ENCODE measurements at regions not wholly inside any gene's neighbourhood (a gene's known extent, or its start where the extent isn't known, plus 50 kb on each side); places are given as distances from the start of the nearest gene placed in this dataset.

DNA sequence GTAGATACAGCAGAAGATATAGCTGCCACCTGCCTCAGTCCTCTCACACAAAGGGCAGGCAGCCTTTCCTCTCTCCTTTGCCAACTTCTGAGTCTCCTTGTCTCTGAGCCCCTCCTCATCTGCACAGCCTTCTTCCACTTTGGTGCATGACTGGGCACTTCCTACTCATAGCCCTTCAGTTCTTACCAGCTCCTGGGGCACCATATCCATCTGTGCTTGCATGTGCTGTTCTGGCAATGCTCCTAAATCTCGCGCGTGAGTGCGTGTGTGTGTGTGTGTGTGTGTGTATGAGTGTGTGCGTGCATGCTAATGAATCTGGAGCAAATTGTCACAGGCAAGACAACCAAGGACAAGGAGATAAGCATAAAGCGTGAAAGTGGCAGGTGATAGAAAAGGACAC lies 1271.6 kb upstream of the SORCS1 start:
- no peak for DNase-seq (ENCODE audit: low spot score)

- DNase-seq (ENCODE audit: low spot score), result peak; percentile 29
These were observed 1270.2 kb upstream of the SORCS1 start for GRCh38 chr10:108434559-108435252.

GRCh38 chr10:108427146-108427545 lies 1262.6 kb upstream of the SORCS1 start:
- peak; percentile 47 for DNase-seq (ENCODE audit: low spot score)

DNA sequence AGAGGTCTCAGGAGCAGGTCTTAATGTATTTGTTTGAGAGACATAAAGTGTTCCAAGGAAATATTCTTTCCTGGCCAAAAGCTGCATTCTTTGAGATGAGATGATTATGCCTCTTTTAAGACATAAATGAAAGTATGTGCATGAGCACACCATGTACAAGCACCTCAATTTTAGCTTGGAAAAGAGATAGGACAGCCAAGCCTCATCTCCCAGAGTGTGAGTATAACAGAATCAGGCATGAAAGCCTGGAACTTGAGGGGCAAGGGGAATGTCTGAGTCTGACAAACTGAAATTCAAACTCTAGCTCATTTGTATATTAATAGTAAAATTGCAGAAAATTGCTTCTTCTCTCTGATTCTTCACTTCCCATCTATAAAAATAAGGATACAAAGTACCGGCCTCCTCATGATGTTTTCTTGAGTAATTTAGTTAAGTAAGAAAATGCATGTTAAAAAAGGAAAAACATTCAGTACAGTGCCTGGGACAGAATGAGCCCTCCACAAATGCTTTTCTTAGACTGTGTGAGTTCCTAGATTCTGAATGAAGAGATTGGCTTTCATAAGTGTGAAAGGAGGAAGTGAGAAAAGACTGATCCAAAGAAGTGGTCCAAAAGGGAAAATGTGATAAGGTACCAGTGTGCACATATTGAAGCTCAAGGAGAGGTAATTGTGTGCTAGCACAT lies 1260.9 kb upstream of the SORCS1 start:
- no peak for DNase-seq (ENCODE audit: low spot score)

GRCh38 chr10:108424656-108425055 lies 1260.2 kb upstream of the SORCS1 start:
- DNase-seq (ENCODE audit: low spot score), result no peak

DNA sequence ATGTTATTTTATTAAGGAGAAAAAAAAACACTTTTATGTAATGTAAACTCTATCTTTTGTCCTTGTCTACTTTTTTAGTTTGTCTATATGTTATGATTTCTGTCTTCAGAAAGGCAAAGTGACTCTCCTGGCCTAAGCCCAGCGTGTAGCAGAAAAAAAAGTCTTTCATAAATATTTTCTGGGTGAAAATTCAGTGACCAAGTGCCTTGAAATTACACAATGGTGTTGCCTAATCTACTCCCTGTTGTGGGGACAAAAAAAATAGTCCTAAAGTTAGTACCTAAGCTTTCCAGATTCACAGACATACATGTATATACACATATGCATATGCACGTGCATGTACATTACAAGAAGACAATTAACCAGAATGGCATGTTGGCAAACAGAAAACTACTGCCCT lies 1257.8 kb upstream of the SORCS1 start:
- DNase-seq (ENCODE audit: low spot score), result no peak

GRCh38 chr10:108421266-108421665 lies 1256.8 kb upstream of the SORCS1 start:
- peak; percentile 49 for DNase-seq (ENCODE audit: low spot score)

DNA sequence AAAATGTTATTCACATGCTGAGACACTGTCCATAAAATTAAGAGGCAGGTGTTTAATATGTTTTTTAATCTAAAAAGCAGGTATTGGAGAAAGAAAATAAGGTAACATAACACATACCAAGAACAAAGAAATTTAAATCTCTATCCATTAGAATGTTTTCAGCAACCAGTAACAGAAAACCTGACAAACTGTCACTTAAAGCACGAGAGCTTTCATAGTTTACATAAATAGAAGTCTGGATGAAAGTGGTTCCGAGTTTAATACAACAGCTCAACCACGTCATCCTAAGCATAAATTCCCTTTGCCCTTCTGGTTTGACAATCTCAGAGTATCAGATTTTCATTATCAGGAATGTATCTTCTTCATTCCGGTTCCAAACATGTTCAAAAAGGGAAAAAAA lies 1249.4 kb upstream of the SORCS1 start:
- no peak for DNase-seq (ENCODE audit: low spot score)

- no peak for DNase-seq (ENCODE audit: low spot score)
These were observed 1247.8 kb upstream of the SORCS1 start for GRCh38 chr10:108412323-108412722.

DNA sequence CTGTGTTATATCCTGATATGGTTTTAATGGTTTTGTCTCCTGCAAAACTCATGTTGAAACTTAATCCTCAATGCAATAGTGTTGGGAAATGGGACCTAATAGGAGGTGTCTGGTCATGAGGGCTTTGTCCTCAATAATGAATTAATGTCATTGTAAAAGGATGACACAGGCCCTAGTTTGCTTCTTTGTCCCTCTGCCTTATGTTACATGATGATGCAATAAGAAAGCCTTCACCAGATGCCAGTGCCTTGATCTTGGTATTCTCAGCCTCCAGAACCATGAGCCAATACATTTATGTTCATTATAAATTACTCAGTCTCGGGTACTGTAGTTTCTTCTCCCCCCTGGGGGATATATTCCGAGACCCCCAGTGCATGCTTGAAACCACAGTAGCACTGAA lies 1247.4 kb upstream of the SORCS1 start:
- DNase-seq (ENCODE audit: low spot score), result no peak

DNA sequence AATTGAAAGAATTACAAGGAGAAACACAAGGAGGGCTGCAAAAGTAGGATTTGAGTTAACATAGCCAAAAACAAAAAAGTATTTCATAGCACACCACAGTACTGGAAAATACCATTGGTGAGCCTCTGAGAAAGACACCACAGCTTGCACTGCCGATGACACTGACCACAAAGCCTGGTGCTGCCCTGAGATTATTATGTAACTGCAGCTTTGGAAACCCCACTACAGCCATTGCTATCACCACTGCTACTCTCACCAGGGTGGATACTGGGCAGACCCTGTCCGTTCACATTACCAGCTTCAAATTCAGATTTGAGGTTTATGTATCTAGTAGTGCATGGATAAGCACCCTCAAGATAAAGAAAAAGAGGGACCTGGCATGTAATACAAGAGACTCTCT lies 1246.7 kb upstream of the SORCS1 start:
- DNase-seq (ENCODE audit: low spot score), result no peak

GRCh38 chr10:108410236-108410635 lies 1245.7 kb upstream of the SORCS1 start:
- no peak for DNase-seq (ENCODE audit: low spot score)

- DNase-seq (ENCODE audit: low spot score), result no peak
These were observed 1244.8 kb upstream of the SORCS1 start for GRCh38 chr10:108409306-108409705.

DNA sequence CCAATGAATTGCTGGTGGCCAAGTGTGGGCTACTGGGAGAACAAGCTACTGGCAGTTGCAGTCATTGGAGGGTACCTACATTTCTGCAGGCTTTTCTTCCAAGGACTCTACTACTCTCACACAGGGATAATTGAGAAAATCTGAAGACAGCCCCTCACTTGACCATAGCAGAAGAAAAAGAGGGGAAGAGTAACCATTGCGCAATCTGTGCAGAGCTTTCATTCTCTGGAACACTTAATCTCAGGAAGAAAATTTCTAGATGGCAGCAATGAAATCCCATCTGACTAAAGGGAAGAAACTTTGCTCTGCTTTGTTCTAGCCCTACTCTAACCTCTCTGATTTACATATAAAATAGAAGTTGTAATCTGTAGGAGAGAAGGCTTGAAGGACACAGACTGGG lies 1239.6 kb upstream of the SORCS1 start:
- no peak for DNase-seq (ENCODE audit: low spot score)

- no peak for DNase-seq (ENCODE audit: low spot score)
These were observed 1235.0 kb upstream of the SORCS1 start for GRCh38 chr10:108399465-108399864.

DNA sequence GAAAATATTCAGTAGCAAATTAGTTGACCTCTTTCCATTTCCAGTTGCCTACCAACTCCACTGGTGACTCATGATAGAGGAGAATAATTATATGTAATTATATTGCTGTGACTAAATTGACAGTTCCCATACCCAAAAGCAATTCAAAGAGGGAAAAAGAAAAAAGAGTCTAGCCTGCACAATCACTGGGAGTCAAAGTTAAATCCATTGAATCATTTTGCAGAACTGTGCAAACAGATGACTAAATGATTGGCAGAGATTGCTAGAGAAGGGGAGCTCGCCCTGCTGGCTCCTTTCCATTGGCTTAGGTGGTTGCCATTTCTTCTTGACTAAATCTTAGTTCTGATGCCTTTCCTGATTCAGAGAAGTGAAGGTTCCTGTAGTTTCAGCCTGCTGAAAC lies 1228.6 kb upstream of the SORCS1 start:
- DNase-seq (ENCODE audit: low spot score), result no peak

- no peak for DNase-seq (ENCODE audit: low spot score)
These were observed 1227.8 kb upstream of the SORCS1 start for GRCh38 chr10:108392286-108392685.

- DNase-seq (ENCODE audit: low spot score), result no peak
These were observed 1224.2 kb upstream of the SORCS1 start for GRCh38 chr10:108388706-108389105.

DNA sequence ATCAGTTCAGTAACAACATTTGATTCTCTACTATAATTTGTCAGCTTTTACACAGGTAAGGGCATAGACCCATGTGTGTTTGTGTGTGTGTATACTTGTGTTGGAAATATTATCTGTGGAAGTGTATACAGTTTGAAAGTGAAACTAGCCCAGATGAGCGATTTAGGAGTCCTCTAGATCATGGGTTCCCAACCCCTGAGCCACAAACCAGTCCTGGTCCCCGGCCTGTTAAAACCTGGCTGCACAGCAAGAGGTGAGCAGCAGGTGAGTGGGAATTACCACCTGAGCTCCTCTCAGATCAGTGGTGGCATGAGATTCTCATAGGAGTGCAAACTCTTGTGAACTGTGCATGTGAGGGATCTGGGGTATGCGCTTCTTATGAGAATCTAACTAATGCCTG lies 1221.5 kb upstream of the SORCS1 start:
- DNase-seq (ENCODE audit: low spot score), result no peak

DNA sequence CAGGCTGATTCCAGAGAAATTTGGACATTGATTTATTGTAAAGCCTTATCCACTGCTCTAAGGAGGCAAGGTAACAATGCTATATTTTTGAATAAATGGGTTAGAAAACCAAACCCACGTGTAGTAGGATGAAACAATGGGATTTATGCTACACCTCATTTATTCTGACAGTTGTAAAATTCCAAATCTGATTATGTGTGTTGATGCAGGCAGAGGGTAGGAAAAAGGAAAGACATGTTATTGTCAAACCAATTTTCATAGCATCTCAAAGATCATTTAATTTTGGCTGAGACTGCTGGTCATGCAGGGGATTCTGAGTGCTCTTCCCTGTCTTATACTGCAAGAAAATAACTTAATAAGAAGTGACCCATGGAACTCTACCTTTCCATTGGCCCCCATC lies 1219.9 kb upstream of the SORCS1 start:
- no peak for DNase-seq (ENCODE audit: low spot score)

DNA sequence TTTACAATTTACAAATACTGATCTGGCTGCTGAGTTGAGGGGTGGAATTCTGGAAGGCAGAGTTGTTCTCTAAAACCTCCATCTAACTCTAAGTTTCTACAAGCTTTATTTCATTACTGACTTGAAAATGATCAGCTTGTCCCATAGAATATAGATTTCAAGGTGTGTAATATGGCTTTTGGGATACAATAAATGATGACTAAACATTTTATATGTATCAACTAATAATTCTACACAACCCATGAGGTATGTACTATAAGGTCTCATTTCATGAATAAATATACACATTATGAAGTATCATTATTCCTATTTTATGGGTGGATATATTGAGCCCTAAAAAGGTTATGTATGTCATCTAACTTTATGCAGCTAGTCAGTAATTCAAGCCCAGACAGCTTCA lies 1214.3 kb upstream of the SORCS1 start:
- DNase-seq (ENCODE audit: low spot score), result no peak

- DNase-seq (ENCODE audit: low spot score), result no peak
These were observed 1211.2 kb upstream of the SORCS1 start for GRCh38 chr10:108375691-108376090.

GRCh38 chr10:108374991-108375390 lies 1210.5 kb upstream of the SORCS1 start:
- DNase-seq (ENCODE audit: low spot score), result no peak

- DNase-seq (ENCODE audit: low spot score), result no peak
These were observed 1201.0 kb upstream of the SORCS1 start for GRCh38 chr10:108365541-108365940.

Measured in HT-29 (cell line).